HG03039 (cell line): ENCODE measurements at regions not wholly inside any gene's neighbourhood (a gene's known extent, or its start where the extent isn't known, plus 50 kb on each side); places are given as distances from the start of the nearest gene placed in this dataset.
"Not testable (repeated sequence)": the region's sequence is repeated elsewhere in the genome, so short reads cannot be mapped to it uniquely, and the experiment has no call there.

Experiments
- ATAC-seq: cut with Tn5 transposase; IDR thresholded peaks from one replicate; pipeline ENCODE4 v1.9.1; 2021; ENCODE audit warnings: mild to moderate bottlenecking, moderate library complexity; ENCODE audit not compliant: unreplicated experiment

- ATAC-seq = no peak
These were observed 290.4 kb upstream of the RBMS1 start for GRCh38 chr2:160784034-160784433.

- no peak for ATAC-seq
These were observed 297.1 kb upstream of the RBMS1 start for GRCh38 chr2:160790738-160791137.

- no peak for ATAC-seq
These were observed 298.3 kb upstream of the RBMS1 start for GRCh38 chr2:160791884-160792283.

- no peak for ATAC-seq
These were observed 299.2 kb upstream of the RBMS1 start for GRCh38 chr2:160792837-160793236.

GRCh38 chr2:160794926-160795325 lies 301.3 kb upstream of the RBMS1 start:
- no peak for ATAC-seq

- no peak for ATAC-seq
These were observed 310.3 kb upstream of the RBMS1 start for GRCh38 chr2:160803881-160804280.

- ATAC-seq = no peak
These were observed 316.8 kb upstream of the RBMS1 start for GRCh38 chr2:160810406-160810805.

GRCh38 chr2:160812830-160813505 lies 319.4 kb upstream of the RBMS1 start:
- no peak for ATAC-seq

- no peak for ATAC-seq
These were observed 319.9 kb upstream of the RBMS1 start for GRCh38 chr2:160813506-160813858.

GRCh38 chr2:160816916-160817499 lies 323.4 kb upstream of the RBMS1 start:
- ATAC-seq = no peak

GRCh38 chr2:160820691-160821090 lies 327.1 kb upstream of the RBMS1 start:
- no peak for ATAC-seq

- ATAC-seq = no peak
These were observed 328.4 kb upstream of the RBMS1 start for GRCh38 chr2:160822006-160822405.

- no peak for ATAC-seq
These were observed 331.8 kb upstream of the RBMS1 start for GRCh38 chr2:160825433-160825832.

- ATAC-seq = no peak
These were observed 332.9 kb upstream of the RBMS1 start for GRCh38 chr2:160826496-160826895.

GRCh38 chr2:160828076-160828475 lies 332.2 kb upstream of the TANK start:
- no peak for ATAC-seq

GRCh38 chr2:160832381-160832780 lies 327.8 kb upstream of the TANK start:
- ATAC-seq = not testable (repeated sequence)

GRCh38 chr2:160835166-160835565 lies 325.1 kb upstream of the TANK start:
- ATAC-seq = no peak

- no peak for ATAC-seq
These were observed 323.5 kb upstream of the TANK start for GRCh38 chr2:160836755-160837154.

- ATAC-seq = no peak
These were observed 322.8 kb upstream of the TANK start for GRCh38 chr2:160837416-160837815.

- no peak for ATAC-seq
These were observed 322.1 kb upstream of the TANK start for GRCh38 chr2:160838147-160838546.

GRCh38 chr2:160838691-160839090 lies 321.5 kb upstream of the TANK start:
- no peak for ATAC-seq

GRCh38 chr2:160842286-160842685 lies 317.9 kb upstream of the TANK start:
- no peak for ATAC-seq

GRCh38 chr2:160859096-160859495 lies 301.1 kb upstream of the TANK start:
- no peak for ATAC-seq
